ENCODE measurements at regions not wholly inside any gene's neighbourhood (a gene's known extent, or its start where the extent isn't known, plus 50 kb on each side); places are given as distances from the start of the nearest gene placed in this dataset.
"Not testable (repeated sequence)": the region's sequence is repeated elsewhere in the genome, so short reads cannot be mapped to it uniquely, and the experiment has no call there.

GRCh38 chr13:31515427-31515826 lies 223.9 kb upstream of the RXFP2 start:
- no peak for FAIRE-seq

DNA sequence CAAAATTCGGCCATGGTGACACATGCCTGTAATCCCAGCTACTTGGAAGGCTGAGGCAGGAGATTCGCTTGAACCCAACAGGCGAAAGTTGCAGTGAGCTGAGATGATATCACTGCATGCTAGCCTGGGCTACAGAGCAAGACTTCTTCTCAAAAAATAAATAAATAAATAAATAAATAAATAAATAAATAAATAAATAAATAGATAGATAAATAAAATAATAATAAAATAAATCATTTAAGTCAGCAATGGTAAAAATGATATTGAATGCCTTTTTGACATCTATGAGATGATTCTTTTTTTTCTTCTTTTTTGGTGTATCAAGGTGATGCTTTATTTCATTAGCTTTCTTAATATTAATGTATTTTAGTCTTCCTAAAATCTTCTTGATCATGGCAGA lies 221.7 kb upstream of the RXFP2 start:
- FAIRE-seq: no peak

More at GRCh38 chr13:31515427-31515826, 223.9 kb upstream of the RXFP2 start:
- DNase-seq (ENCODE audit: low spot score): no peak

DNA sequence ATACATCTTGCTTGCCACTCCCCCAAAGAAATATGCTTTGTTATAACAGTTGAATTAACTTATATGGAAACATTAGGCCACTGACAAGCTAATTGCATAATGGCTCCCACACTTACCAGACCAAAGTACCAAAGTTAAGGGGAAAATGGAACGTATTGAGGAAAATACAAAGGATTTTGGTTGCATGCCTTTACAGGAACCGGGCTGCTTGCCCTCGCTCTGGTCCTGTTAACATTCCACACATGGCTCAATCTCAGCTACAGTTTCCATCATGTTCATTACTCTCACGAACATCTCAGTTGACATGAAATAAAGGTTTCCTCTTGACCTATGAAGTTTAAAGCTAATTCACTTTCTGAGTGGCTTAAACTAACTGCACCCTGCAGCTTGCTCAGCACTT lies 220.7 kb upstream of the RXFP2 start:
- no peak for FAIRE-seq

More for the DNA sequence above, 221.7 kb upstream of the RXFP2 start:
- no peak for DNase-seq (ENCODE audit: low spot score)

DNA sequence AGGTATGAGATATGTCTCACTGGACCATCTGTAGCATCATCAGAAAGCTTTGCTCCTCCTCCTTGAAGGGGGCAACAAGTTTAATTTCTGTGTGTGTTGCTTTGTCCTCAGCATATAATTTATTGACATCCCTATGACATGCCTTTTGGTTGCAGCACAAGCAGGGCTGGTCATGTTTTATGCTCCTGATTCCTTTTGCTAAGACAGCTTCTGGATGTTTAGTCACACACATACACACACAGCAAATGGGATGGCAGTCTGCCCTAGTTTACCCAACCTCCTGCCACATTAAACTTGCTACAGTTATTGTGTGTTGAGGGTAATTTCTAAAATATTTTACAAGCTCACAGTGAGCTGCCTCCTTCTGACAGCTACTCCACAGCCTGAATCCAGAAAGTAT lies 217.9 kb upstream of the RXFP2 start:
- FAIRE-seq (no peak), DNase-seq (ENCODE audit: low spot score) (no peak)

More for the DNA sequence above, 220.7 kb upstream of the RXFP2 start:
- DNase-seq (ENCODE audit: low spot score): no peak

- FAIRE-seq: no peak
- no peak for DNase-seq (ENCODE audit: low spot score)
Observed at GRCh38 chr13:31522396-31522795, 216.9 kb upstream of the RXFP2 start.

DNA sequence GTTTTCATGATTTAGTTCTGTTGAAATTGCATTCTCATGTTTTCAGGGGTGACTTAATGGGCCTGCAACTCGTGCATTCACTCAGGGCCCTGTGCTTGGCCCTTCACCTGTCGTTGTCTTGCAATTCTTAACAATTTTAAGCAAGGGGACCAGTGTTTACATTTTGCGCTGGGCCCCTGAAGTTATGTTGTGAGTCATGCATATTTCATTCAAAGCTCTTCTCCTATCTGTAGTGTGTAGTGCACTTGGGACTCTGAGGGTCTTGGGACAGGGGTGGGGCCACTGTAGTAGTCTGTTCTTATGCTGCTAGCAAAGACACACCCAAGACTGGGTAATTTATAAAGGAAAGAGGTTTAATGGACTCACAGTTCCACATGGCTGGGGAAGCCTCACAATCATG lies 211.2 kb upstream of the RXFP2 start:
- no peak for FAIRE-seq
- DNase-seq (ENCODE audit: low spot score): no peak

DNA sequence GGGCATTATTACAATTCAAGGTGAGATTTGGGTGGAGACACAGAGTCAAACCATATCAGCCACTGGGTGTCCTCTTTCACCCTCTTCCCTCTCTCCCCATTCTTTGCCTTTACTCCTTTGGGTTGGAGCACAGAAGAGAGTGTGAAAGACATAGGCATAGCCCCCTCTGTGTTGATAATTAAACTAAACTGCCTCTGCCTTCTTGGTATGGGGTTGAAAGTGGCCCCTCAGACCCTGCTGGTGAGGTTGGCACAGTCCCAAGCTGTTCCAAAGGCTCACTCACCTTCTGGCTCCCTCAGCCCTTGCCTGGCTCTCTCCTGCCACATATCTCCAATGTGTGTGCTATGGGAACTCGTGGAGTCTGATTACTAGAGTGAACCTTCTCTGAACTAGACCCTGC lies 210.6 kb upstream of the RXFP2 start:
- DNase-seq (ENCODE audit: low spot score) (no peak), FAIRE-seq (no peak)

DNA sequence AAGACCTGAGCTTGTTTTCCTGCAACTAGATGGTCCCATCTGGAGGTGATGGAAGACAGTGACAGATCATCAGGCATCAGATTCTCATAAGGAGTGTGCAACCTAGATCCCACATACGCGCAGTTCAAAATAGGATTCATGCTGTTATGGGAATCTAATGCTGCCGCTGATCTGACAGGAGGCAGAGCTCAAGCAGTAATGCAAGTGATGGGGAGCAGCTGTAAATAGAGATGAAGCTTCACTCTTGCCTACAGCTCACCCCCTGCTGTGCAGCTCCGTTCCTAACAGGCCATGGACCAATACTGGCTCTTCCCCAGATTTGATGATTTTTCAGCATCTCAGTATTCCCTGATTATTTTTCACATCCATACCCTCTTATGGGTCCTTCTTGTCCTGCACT lies 208.4 kb upstream of the RXFP2 start:
- FAIRE-seq: no peak

GRCh38 chr13:31537052-31537451 lies 202.3 kb upstream of the RXFP2 start:
- FAIRE-seq (no peak), DNase-seq (ENCODE audit: low spot score) (no peak)

More for the DNA sequence above, 208.4 kb upstream of the RXFP2 start:
- DNase-seq (ENCODE audit: low spot score): no peak

GRCh38 chr13:31538067-31539042 lies 201.0 kb upstream of the RXFP2 start:
- no peak for FAIRE-seq

DNA sequence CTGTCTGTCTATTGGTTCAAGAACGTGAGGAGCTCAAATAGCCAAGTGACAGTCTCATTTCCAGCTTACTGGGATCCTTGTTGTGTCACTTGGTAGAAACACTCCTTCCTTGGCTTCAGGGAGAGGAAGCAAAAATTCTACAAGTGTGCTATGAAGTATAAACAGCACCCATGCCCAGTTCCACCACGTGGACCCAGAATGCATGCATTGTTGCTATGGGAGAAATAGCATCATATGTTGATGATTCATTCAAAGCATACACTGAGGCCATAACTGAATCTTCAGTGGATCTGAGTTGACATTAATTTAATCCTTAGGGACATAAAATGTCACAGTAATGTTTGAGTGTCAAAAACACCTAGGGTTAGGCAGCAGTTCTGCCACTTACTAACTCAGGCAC lies 199.0 kb upstream of the RXFP2 start:
- no peak for DNase-seq (ENCODE audit: low spot score)
- FAIRE-seq: no peak

More at GRCh38 chr13:31538067-31539042, 201.0 kb upstream of the RXFP2 start:
- peak; percentile 19 for DNase-seq (ENCODE audit: low spot score)

DNA sequence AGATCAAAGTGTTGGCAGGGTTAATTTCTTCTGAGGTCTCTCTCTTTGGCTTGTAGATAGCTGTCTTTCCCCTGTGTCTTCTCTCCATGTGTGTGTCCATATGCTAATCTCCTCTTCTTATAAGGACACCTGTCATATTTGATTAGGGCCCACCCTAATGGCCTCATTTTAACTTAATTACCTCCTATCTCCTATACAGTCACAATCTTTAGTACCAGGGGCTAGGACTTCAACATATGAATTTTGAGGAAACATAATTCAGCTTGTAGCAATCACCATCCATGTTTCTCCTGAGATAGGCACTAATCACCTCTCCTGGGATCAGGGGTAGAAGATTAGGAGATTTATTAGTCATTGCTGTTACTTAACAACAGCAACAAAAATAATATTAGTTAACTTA lies 196.1 kb upstream of the RXFP2 start:
- DNase-seq (ENCODE audit: low spot score) (no peak), FAIRE-seq (no peak)

DNA sequence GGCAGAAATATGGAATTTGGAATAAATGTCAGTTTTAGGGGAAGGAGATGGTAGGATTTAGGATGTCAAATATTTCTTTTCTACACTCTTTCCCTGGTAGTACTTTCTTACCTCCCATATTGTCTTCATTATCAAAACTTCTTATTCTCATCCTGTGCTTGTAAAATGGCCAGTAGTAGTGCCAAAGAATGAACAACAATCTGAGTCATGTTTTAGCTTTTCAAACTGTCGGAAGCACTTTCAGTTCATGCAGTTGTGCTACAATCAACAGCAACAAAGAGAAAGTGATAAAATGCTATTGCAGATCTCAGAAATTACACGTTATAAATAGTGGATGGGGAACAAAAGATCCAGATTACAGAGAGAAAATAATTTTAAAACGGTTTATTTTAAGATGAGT lies 193.7 kb upstream of the RXFP2 start:
- no peak for DNase-seq (ENCODE audit: low spot score)
- FAIRE-seq: no peak

GRCh38 chr13:31556376-31556775 lies 182.9 kb upstream of the RXFP2 start:
- peak; percentile 9 for DNase-seq (ENCODE audit: low spot score)
- FAIRE-seq: no peak

- not testable (repeated sequence) for FAIRE-seq; DNase-seq (ENCODE audit: low spot score)
Observed at GRCh38 chr13:31584221-31584620, 155.1 kb upstream of the RXFP2 start.

DNA sequence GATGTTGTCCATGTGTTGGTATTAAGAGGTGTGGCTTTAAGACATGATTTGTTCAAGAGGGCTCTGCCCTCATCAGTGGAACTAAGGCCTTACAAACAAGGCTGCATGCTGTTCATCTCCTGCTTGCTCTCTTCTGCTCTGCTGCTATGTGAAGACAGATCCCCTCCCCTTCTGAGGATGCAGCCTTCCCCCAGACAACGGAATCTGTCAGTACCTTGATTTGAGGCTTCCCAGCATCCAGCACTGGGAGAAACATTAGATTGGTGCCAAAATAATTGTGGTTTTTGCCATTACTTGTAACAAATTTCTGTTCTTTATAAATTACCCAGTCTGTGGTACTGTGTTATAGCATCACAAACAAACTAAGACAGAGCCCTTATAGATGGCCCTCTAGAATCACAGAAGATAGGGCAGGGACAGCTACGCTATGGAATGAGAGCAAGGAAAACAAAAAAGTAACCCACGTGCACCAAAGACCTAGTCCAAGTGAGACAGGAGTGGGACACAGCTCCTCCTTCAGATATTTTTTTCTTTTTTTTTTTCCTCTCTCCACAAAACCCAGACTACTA lies 151.5 kb upstream of the RXFP2 start:
- FAIRE-seq (no peak), DNase-seq (ENCODE audit: low spot score) (no peak)

GRCh38 chr13:31588316-31588715 lies 151.0 kb upstream of the RXFP2 start:
- DNase-seq (ENCODE audit: low spot score) (no peak), FAIRE-seq (peak; percentile 35)

DNA sequence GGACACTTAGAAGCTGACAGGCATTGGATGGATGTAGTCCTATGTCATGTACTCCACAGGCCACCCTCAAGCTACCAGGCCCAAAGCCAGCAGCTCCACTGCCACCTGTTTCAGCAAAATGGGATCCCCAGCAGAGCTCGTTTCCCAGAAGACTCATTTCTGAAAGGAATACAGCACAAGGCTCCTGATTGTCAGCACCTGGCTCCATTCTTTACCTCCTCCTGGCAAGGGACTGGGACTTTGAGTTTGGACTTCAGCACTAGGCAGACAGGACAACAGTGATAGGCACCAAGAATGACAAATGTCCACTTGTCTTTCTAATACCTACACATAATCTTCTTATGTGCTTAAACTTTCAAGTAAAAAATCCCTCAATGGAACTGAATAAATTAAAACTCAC lies 150.4 kb upstream of the RXFP2 start:
- no peak for FAIRE-seq

GRCh38 chr13:31591642-31592233 lies 147.6 kb upstream of the RXFP2 start:
- DNase-seq (ENCODE audit: low spot score) (no peak), FAIRE-seq (no peak)

More for the DNA sequence above, 150.4 kb upstream of the RXFP2 start:
- DNase-seq (ENCODE audit: low spot score): no peak

GRCh38 chr13:31594056-31594455 lies 145.3 kb upstream of the RXFP2 start:
- DNase-seq (ENCODE audit: low spot score) (no peak), FAIRE-seq (no peak)

DNA sequence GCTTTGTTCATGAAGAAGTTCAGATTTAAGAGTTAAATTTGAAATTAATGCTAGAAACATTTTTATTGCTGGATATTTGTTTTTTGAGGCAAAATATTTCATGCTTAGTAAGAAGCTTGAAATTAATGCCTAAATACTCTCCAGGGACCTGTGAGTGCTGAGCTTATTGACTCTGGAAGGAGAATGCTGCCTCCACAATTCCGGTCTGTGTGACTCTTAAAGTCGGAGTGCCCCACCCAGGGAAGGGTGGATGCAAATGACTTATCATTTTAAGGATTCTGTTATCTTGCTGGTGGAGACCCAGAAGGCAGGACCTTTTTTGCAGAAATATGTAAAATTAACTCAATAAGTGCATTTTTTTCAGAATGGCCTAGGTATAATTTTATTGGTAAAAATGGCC lies 143.8 kb upstream of the RXFP2 start:
- FAIRE-seq: no peak

DNA sequence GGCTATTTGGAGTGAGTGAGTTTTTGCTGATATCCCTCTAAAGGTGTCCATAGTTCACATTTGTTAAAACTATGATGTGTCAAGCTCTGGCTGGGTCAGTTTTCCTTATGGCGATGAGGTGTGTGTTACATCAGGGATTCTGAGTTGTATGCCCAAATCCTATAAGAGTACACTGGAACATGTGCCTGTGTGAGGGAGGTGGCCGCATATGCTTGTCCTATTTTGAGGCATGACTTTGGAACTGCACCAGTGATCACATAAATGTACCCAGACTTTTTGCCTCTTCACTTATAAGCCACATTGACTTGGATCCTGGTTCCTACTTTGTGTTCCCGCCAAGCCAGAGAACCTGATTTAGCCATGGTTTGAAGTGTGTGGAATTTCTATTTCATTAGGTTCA lies 140.3 kb upstream of the RXFP2 start:
- DNase-seq (ENCODE audit: low spot score): no peak
- FAIRE-seq: no peak

More for the DNA sequence above, 143.8 kb upstream of the RXFP2 start:
- no peak for DNase-seq (ENCODE audit: low spot score)
